H9 (cell line): ENCODE measurements at regions not wholly inside any gene's neighbourhood (a gene's known extent, or its start where the extent isn't known, plus 50 kb on each side); places are given as distances from the start of the nearest gene placed in this dataset.

Experiments used
- DNase-seq: peaks from one replicate; pipeline ENCODE4 v3.0.0-alpha.2; 2017
- H2AFZ ChIP-seq: one replicate; pipeline ENCODE4 v1.6.1; 2013; ENCODE audit warnings: mild to moderate bottlenecking, low read length, control low read depth, moderate library complexity
- H2AK5ac ChIP-seq: 2 replicates; pipeline ENCODE4 v1.6.1; 2013; ENCODE audit warnings: low read length, control low read depth, mixed read lengths; ENCODE audit not compliant: insufficient read length
- H2BK120ac ChIP-seq: one replicate; pipeline ENCODE4 v1.6.1; 2013; ENCODE audit warnings: low read depth, mild to moderate bottlenecking, low read length, control low read depth, inconsistent platforms; ENCODE audit not compliant: poor library complexity, severe bottlenecking
- H2BK12ac ChIP-seq: 2 replicates; pipeline ENCODE4 v1.6.1; 2013; ENCODE audit warnings: low read length, control low read depth, mixed read lengths, low read depth; ENCODE audit not compliant: insufficient read length
- H2BK15ac ChIP-seq: 2 replicates; pipeline ENCODE4 v1.6.1; 2013; ENCODE audit warnings: low read depth, low read length, control low read depth
- H2BK20ac ChIP-seq: one replicate; pipeline ENCODE4 v1.6.1; 2013; ENCODE audit warnings: low read depth, mild to moderate bottlenecking, low read length, control low read depth, inconsistent platforms; ENCODE audit not compliant: poor library complexity, severe bottlenecking
- H2BK5ac ChIP-seq: 2 replicates; pipeline ENCODE4 v1.6.1; 2013; ENCODE audit warnings: low read length, control low read depth, mixed read lengths; ENCODE audit not compliant: insufficient read length
- H3K14ac ChIP-seq: 2 replicates; pipeline ENCODE4 v1.6.1; 2013; ENCODE audit warnings: low read length, control low read depth; ENCODE audit not compliant: insufficient read depth
- H3K18ac ChIP-seq: 2 replicates; pipeline ENCODE4 v1.6.1; 2013; ENCODE audit warnings: low read depth, mild to moderate bottlenecking, mixed read lengths, low read length, control low read depth; ENCODE audit not compliant: insufficient read length
- H3K23ac ChIP-seq: 2 replicates; pipeline ENCODE4 v1.6.1; 2013; ENCODE audit warnings: low read length, control low read depth, mixed read lengths, low read depth; ENCODE audit not compliant: insufficient read length
- H3K23me2 ChIP-seq: 2 replicates; pipeline ENCODE4 v1.6.1; 2013; ENCODE audit warnings: low read depth, mild to moderate bottlenecking, mixed read lengths, low read length, control low read depth; ENCODE audit not compliant: insufficient read length, poor library complexity, severe bottlenecking
- H3K27ac ChIP-seq: 2 replicates; pipeline ENCODE4 v1.5.1; 2013; ENCODE audit warnings: low read length, control low read depth, mixed read lengths, low read depth; ENCODE audit not compliant: insufficient read length
- H3K27me3 ChIP-seq: 2 replicates; pipeline ENCODE4 v1.6.1; 2013; ENCODE audit warnings: low read length, control low read depth, inconsistent platforms; ENCODE audit not compliant: insufficient read depth
- H3K4ac ChIP-seq: 2 replicates; pipeline ENCODE4 v1.6.1; 2013; ENCODE audit warnings: low read depth, mild to moderate bottlenecking, control low read depth, inconsistent platforms, low read length, moderate library complexity
- H3K4me1 ChIP-seq: 2 replicates; pipeline ENCODE4 v1.6.1; 2013; ENCODE audit warnings: low read length, control low read depth, inconsistent platforms; ENCODE audit not compliant: insufficient read depth
- H3K4me2 ChIP-seq: 2 replicates; pipeline ENCODE4 v1.6.1; 2013; ENCODE audit warnings: low read length, control low read depth, mixed read lengths; ENCODE audit not compliant: insufficient read length, insufficient read depth
- H3K56ac ChIP-seq: 2 replicates; pipeline ENCODE4 v1.6.1; 2013; ENCODE audit warnings: low read depth, mild to moderate bottlenecking, mixed read lengths, low read length, control low read depth; ENCODE audit not compliant: insufficient read length
- H3K79me1 ChIP-seq: 2 replicates; pipeline ENCODE4 v1.6.1; 2013; ENCODE audit warnings: low read depth, mild to moderate bottlenecking, moderate library complexity, low read length, control low read depth, inconsistent platforms; ENCODE audit not compliant: insufficient read depth, poor library complexity, severe bottlenecking
- H3K79me2 ChIP-seq: 2 replicates; pipeline ENCODE4 v1.6.1; 2013; ENCODE audit warnings: low read length, control low read depth, inconsistent platforms; ENCODE audit not compliant: insufficient read depth
- H3K9ac ChIP-seq: 2 replicates; pipeline ENCODE4 v1.6.1; 2013; ENCODE audit warnings: low read length, control low read depth, mixed read lengths; ENCODE audit not compliant: insufficient read length; ENCODE audit errors: extremely low read depth
- H3K9me3 ChIP-seq: one replicate; pipeline ENCODE4 v1.6.1; 2013; ENCODE audit warnings: low read depth, low read length, inconsistent platforms; ENCODE audit not compliant: control insufficient read depth
- H3T11ph ChIP-seq: one replicate; pipeline ENCODE4 v1.6.1; 2013; ENCODE audit warnings: mild to moderate bottlenecking, low read length, control low read depth, inconsistent platforms
- H4K20me1 ChIP-seq: one replicate; pipeline ENCODE4 v1.6.1; 2013; ENCODE audit not compliant: control insufficient read depth, insufficient read length, insufficient read depth
- H4K5ac ChIP-seq: 2 replicates; pipeline ENCODE4 v1.6.1; 2013; ENCODE audit warnings: low read depth, mild to moderate bottlenecking, mixed read lengths, low read length, control low read depth; ENCODE audit not compliant: insufficient read length
- H4K8ac ChIP-seq: replicated peaks from 2 replicates; pipeline ENCODE4 v1.6.1; 2013; ENCODE audit warnings: low read length, control low read depth, mixed read lengths, low read depth; ENCODE audit not compliant: insufficient read length
- H4K91ac ChIP-seq: 2 replicates; pipeline ENCODE4 v1.6.1; 2013; ENCODE audit warnings: low read depth, mild to moderate bottlenecking, moderate library complexity, mixed read lengths, low read length, control low read depth; ENCODE audit not compliant: insufficient read length
- H3K27ac Mint-ChIP-seq, 3 experiments: 2 replicates in 2 of 3; 3 replicates in 1 of 3; pipeline ENCODE4 v1.8.0; 2020 to 2021; ENCODE audit warnings: mixed read lengths in 3 of 3, mild to moderate bottlenecking in 1 of 3, moderate library complexity in 1 of 3
- H3K27me3 Mint-ChIP-seq: 2 replicates; pipeline ENCODE4 v1.8.0; 2021; ENCODE audit warnings: low read depth, mild to moderate bottlenecking, moderate library complexity, mixed read lengths
- H3K36me3 Mint-ChIP-seq, 3 experiments: 2 replicates in 2 of 3; 3 replicates in 1 of 3; pipeline ENCODE4 v1.8.0; 2020 to 2021; ENCODE audit warnings: low read depth in 3 of 3, mixed read lengths in 3 of 3; ENCODE audit not compliant: insufficient read depth in 1 of 3
- H3K4me1 Mint-ChIP-seq, 2 experiments: 2 replicates each; pipeline ENCODE4 v1.8.0; 2020; ENCODE audit warnings: mixed read lengths in 2 of 2
- H3K4me3 Mint-ChIP-seq, 2 experiments: 2 replicates in 1 of 2; 3 replicates in 1 of 2; pipeline ENCODE4 v1.8.0; 2020 to 2021; ENCODE audit warnings: mild to moderate bottlenecking in 2 of 2, mixed read lengths in 2 of 2, moderate library complexity in 1 of 2
- H3K9me3 Mint-ChIP-seq, 2 experiments: 2 replicates in 1 of 2; 3 replicates in 1 of 2; pipeline ENCODE4 v1.8.0; 2020; ENCODE audit warnings: mild to moderate bottlenecking in 2 of 2, mixed read lengths in 2 of 2, moderate library complexity in 1 of 2
- CTCF ChIP-seq: fragments of 200-600 bp; sonication (generic); conservative IDR thresholded peaks from 3 replicates; pipeline ENCODE4 v1.8.0; 2021; ENCODE audit warnings: antibody characterized with exemption, mild to moderate bottlenecking

- no peak overlapping the region for H3K27ac ChIP-seq
- H2BK120ac ChIP-seq, result no peak overlapping the region
- no peak overlapping the region for H3K14ac ChIP-seq
- TF ChIP-seq CTCF, result no peak
- no peak overlapping the region for H2AK5ac ChIP-seq
- no peaks in the 10 kb centered on the region for H3K27me3 ChIP-seq
- Mint-ChIP-seq H3K27me3 (no peaks in the 10 kb centered on the region; the same call in 1 of the 2 replicates), H3K36me3 (no peaks in the 10 kb centered on the region; a peak in 1 of 7 replicates), H3K9me3 (peaks cover 0 to 5% of the 10 kb centered on the region in 2 experiments; a peak in 2 of 5 replicates), H3K27ac (no peak overlapping the region), H3K4me1 (no peaks in the 10 kb centered on the region), H3K4me3 (no peak overlapping the region)
- H2AFZ ChIP-seq, result no peak overlapping the region
- H4K5ac ChIP-seq, result no peak overlapping the region
- H2BK15ac ChIP-seq, result no peak overlapping the region
- DNase-seq, result no peak
- no peak overlapping the region for H3K4ac ChIP-seq
- no peak overlapping the region for H2BK12ac ChIP-seq
- H3K9me3 ChIP-seq, result no peaks in the 10 kb centered on the region
- H4K91ac ChIP-seq, result no peak overlapping the region
- H4K8ac ChIP-seq, result no peak overlapping the region
- H3K79me1 ChIP-seq, result no peaks in the 10 kb centered on the region
- no peak overlapping the region for H2BK5ac ChIP-seq
- no peak overlapping the region for H2BK20ac ChIP-seq
- H3K23me2 ChIP-seq, result no peaks in the 10 kb centered on the region
- H3K4me1 ChIP-seq, result no peaks in the 10 kb centered on the region
- no peak overlapping the region for H3K23ac ChIP-seq
- H3T11ph ChIP-seq, result no peak overlapping the region
- no peaks in the 10 kb centered on the region for H3K79me2 ChIP-seq
- H3K9ac ChIP-seq, result no peak overlapping the region
- no peak overlapping the region for H3K56ac ChIP-seq
- no peak overlapping the region for H3K4me2 ChIP-seq
- H3K18ac ChIP-seq, result no peak overlapping the region
- no peaks in the 10 kb centered on the region for H4K20me1 ChIP-seq
Observed at GRCh38 chr10:36666451-36666850, 458.9 kb upstream of the ANKRD30A start.
